ENCODE measurements at regions not wholly inside any gene's neighbourhood (a gene's known extent, or its start where the extent isn't known, plus 50 kb on each side); places are given as distances from the start of the nearest gene placed in this dataset.

DNA sequence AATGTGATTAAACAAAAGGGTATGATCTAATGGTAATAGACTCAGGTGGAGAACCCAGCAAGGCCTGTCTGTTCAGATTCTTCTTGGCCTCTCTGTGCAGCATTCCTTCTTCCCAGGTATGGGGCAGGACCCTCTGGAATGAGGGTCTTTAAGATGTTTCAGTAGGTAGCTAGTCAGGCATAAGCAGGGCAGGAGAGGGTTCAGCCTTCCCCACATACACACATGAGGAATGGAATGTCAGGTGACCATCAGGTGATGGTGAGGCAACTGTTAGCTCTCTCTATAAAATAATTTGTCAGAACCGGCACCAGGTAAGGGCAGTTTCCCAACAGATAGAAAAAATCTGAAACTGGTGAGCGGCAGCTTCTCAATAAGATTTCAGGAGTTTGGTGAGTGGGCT is 222.3 kb upstream of the PHYHIPL start:
- no peak for ATAC-seq
- H3K9me3 Mint-ChIP-seq, result peaks cover 0 to 3% of the 10 kb centered on the region in 2 donors

GRCh38 chr10:58955615-58956014 is 220.8 kb upstream of the PHYHIPL start:
- peaks cover 0 to 3% of the 10 kb centered on the region in 2 donors for H3K9me3 Mint-ChIP-seq
- no peak overlapping the region for H3K27ac Mint-ChIP-seq
- DNase-seq (ENCODE audit: low spot score in 2 of 2), result no peak
- ATAC-seq, result no peak
- H3K36me3 Mint-ChIP-seq, result no peaks in the 10 kb centered on the region

More for the DNA sequence above, 222.3 kb upstream of the PHYHIPL start:
- Mint-ChIP-seq H3K36me3 (no peaks in the 10 kb centered on the region), H3K27ac (no peak overlapping the region)
- DNase-seq (ENCODE audit: low spot score in 2 of 2), result no peak

DNA sequence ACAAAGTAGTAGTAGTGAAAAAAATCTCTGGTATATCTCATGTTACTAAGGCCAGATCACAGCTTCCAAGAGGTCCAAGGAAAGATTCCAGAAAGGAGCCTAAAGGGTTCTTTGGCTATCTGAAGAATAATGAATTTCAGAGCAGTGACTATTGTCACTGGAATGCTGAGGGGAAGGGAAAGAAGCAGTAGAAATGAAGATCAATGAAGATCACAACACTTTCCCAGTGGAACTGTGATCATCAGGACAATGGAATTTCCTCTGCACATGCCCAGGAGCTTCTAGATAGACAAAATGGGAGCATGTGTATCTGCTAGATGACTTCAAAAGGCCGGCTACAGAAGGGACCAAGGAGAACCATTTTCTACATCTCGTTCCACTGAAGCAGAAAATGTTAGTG is 219.5 kb upstream of the PHYHIPL start:
- H3K27ac Mint-ChIP-seq, result no peak overlapping the region
- no peak for ATAC-seq
- no peak for DNase-seq (ENCODE audit: low spot score in 2 of 2)

DNA sequence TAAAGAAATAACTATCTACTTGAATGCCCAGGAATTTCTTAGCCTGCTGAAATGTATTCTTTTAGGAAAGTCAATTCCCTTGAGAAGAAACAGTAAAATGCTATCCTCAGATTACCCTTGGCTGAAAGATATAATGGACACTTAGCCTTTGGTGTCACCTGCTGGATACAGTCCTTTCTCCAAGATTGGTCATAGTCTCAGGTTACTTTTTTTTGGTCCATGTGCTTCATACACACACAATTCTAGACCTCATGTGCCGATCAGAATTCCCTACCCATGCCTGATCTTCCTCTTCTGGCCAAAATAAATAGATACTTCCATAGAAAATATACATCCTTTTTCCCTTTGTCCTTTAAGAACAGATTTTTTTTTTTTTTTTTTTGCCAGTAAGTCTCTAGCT is 218.9 kb upstream of the PHYHIPL start:
- DNase-seq (ENCODE audit: low spot score in 2 of 2), result no peak
- peaks cover 4 to 6% of the 10 kb centered on the region in 2 donors for H3K9me3 Mint-ChIP-seq
- H3K27ac Mint-ChIP-seq, result no peak overlapping the region
- no peak for ATAC-seq
- no peaks in the 10 kb centered on the region for H3K36me3 Mint-ChIP-seq

More for the DNA sequence above, 219.5 kb upstream of the PHYHIPL start:
- Mint-ChIP-seq H3K36me3 (no peaks in the 10 kb centered on the region), H3K9me3 (peaks cover 4 to 6% of the 10 kb centered on the region in 2 donors)

GRCh38 chr10:58963101-58963534 is 213.3 kb upstream of the PHYHIPL start:
- DNase-seq (ENCODE audit: low spot score in 2 of 2), result no peak
- ATAC-seq, result no peak
- Mint-ChIP-seq H3K27ac (no peak overlapping the region), H3K9me3 (peaks cover 4 to 7% of the 10 kb centered on the region in 2 donors), H3K36me3 (no peaks in the 10 kb centered on the region)

- Mint-ChIP-seq H3K27ac (no peak overlapping the region), H3K36me3 (no peaks in the 10 kb centered on the region), H3K9me3 (peaks cover 4 to 7% of the 10 kb centered on the region in 2 donors)
- ATAC-seq (no peak), DNase-seq (ENCODE audit: low spot score in 2 of 2) (no peak)
Measured at GRCh38 chr10:58963723-58964124, 212.7 kb upstream of the PHYHIPL start.

DNA sequence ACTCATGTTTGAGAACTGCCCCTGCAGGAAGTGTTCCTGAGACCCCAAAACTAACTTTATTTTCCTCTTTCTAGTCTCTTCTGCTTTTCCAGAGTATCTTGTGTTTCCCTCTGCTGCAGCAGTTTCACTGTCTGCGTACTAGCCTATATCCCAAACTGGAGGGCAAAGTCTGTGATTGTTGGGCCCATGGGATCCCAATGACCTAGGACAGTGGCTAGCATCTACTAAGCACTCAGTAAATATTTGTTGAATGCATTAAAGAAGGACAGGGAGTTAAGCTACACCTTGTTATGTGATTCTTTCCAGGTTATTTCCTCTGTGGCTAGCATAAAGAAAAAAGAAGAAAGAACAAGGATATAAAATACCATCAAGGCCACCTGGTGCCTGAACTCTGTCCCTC is 210.6 kb upstream of the PHYHIPL start:
- Mint-ChIP-seq H3K36me3 (no peaks in the 10 kb centered on the region), H3K9me3 (peaks cover 2 to 6% of the 10 kb centered on the region in 2 donors), H3K27ac (no peak overlapping the region)
- no peak for ATAC-seq
- no peak for DNase-seq (ENCODE audit: low spot score in 2 of 2)

GRCh38 chr10:58967551-58968388 is 208.7 kb upstream of the PHYHIPL start:
- ATAC-seq, result no peak
- peaks cover 0 to 4% of the 10 kb centered on the region in 2 donors for H3K9me3 Mint-ChIP-seq
- H3K27ac Mint-ChIP-seq, result no peak overlapping the region
- no peak for DNase-seq (ENCODE audit: low spot score in 2 of 2)
- no peaks in the 10 kb centered on the region for H3K36me3 Mint-ChIP-seq

- H3K9me3 Mint-ChIP-seq, result no peaks in the 10 kb centered on the region
- no peak for ATAC-seq
- H3K27ac Mint-ChIP-seq, result no peak overlapping the region
- no peak for DNase-seq (ENCODE audit: low spot score in 2 of 2)
- H3K36me3 Mint-ChIP-seq, result no peaks in the 10 kb centered on the region
Measured at GRCh38 chr10:58968389-58968755, 208.1 kb upstream of the PHYHIPL start.

DNA sequence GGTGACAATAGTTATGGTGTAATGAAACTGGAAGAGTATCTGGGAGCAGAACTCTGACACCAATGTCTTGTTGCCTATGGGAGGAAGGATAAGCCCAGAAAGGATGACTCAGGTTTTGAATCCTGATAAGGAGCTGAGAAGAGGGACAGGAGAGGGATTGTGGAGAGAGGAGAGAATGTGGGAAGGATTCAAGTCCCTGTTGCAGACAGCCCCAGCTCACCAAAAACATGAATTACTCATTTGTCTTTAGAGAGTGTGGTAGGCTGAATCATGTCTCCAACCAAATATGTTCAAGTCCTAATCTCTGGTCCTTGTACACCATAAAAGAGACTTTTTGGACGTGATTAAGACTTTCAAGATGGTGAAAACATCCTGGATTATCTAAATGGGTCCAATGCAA is 206.9 kb upstream of the PHYHIPL start:
- ATAC-seq, result no peak
- no peak for DNase-seq (ENCODE audit: low spot score in 2 of 2)
- Mint-ChIP-seq H3K9me3 (no peaks in the 10 kb centered on the region), H3K27ac (no peak overlapping the region), H3K36me3 (no peaks in the 10 kb centered on the region)

DNA sequence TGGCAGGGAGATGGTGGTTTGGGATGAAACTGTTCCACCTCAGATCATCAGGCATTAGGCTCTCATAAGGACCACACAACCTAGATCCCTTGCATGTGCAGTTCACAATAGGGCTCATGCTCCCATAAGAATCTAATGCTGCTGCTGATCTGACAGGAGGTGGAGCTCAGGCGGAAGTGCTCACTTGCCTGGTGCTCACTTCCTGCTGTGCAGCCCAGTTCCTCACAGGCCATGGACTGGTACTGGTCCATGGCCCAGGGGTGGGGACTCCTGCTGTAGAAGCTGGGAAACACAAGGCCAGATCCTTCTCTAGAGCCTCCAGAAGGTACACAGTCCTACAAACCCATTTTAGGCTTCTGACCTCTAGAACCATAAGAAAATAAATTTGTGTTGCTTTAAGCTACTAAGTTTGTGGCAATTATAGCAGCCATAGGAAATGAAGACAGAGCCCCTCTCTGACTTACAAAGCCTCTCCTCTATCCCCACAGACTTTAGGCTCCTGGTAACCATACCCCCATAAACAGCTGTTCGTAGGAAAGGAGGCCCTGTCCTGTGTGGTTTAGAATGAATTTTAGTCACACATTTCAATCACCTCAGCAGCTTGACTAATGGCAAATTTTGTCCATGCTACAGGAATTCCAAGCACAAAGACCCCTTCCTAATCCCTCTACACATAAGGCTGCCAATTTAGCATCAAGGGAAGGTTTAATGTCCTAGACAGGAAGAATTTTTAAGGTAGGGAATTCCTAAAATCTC is 206.1 kb upstream of the PHYHIPL start:
- H3K27ac Mint-ChIP-seq, result no peak overlapping the region
- no peak for ATAC-seq
- H3K9me3 Mint-ChIP-seq, result no peaks in the 10 kb centered on the region
- no peaks in the 10 kb centered on the region for H3K36me3 Mint-ChIP-seq
- DNase-seq (ENCODE audit: low spot score in 2 of 2), result no peak

- DNase-seq (ENCODE audit: low spot score in 2 of 2) (no peak), ATAC-seq (no peak)
- Mint-ChIP-seq H3K36me3 (no peaks in the 10 kb centered on the region), H3K27ac (no peak overlapping the region), H3K9me3 (no peaks in the 10 kb centered on the region)
Measured at GRCh38 chr10:58971211-58971610, 205.2 kb upstream of the PHYHIPL start.

DNA sequence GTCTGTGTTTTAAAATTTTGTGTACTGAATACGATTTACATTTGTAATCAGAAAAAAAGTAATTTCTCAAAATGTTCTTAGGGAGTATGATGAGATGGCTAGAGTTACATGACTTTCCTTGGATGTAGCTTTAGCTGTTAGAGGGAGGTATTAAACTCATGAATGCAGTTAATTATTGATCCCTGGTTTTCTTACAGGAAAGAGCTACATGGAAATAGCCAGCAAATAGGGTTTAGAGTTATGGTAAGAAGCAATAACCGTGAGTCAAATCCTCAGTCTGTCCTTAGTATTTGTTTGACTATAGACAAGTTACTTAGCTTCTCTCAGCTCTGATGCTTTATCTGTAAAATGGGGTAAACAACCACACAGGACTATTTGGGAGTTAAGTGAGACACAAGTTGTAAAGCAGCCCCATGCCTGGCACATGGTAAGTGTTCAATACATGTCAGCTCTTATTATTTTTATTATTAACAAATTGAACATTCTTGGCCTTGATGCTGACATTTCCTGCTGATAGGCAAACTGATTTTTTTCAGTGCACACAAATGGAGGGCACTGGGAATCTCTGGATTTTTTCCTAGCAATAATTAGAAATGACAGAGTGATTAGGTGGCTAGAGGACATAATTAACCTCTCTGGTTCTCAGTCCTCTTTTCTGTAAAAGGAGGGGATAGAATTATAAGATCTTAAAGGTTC is 204.5 kb upstream of the PHYHIPL start:
- ATAC-seq (no peak), DNase-seq (ENCODE audit: low spot score in 2 of 2) (no peak)
- Mint-ChIP-seq H3K36me3 (no peaks in the 10 kb centered on the region), H3K27ac (no peak overlapping the region), H3K9me3 (peaks cover 0 to 3% of the 10 kb centered on the region in 2 donors)

DNA sequence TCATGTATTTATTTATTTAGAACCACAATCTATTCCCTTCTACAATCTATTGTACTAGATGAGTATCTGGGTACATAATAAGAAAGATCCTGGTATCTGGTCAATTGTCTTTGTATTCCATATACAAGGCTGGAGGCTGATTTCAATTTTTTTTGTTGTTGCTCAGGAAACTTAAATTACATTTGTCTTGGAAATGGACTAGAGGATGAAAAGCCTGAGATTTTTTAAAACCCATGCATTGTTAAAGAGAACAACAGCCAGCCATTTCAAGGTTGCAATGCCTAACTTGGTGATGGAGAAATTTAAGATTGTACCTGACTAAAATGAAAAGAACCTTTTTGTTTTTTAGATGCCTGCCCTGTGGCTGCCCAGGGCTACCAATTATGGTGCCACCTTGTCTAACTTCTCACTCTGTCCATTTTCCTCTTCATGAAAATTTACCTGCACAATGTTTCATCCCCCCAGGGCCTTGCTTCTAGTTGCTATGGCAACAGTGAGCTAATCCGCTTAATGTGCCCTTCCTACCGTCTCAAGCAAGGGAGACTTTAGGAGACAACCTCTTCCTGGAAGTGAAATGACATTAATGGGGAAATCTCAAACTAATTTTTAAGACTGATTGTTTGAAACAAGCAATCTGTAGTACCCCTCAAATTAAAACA is 203.7 kb upstream of the PHYHIPL start:
- Mint-ChIP-seq H3K36me3 (no peaks in the 10 kb centered on the region), H3K9me3 (peaks cover under 1 to 3% of the 10 kb centered on the region in 2 donors), H3K27ac (no peak overlapping the region)
- ATAC-seq, result no peak
- DNase-seq (ENCODE audit: low spot score in 2 of 2), result no peak

GRCh38 chr10:58973235-58973595 is 203.2 kb upstream of the PHYHIPL start:
- H3K9me3 Mint-ChIP-seq, result peaks cover 3 to 5% of the 10 kb centered on the region in 2 donors
- H3K27ac Mint-ChIP-seq, result no peak overlapping the region
- no peak for DNase-seq (ENCODE audit: low spot score in 2 of 2)
- H3K36me3 Mint-ChIP-seq, result no peaks in the 10 kb centered on the region
- no peak for ATAC-seq

DNA sequence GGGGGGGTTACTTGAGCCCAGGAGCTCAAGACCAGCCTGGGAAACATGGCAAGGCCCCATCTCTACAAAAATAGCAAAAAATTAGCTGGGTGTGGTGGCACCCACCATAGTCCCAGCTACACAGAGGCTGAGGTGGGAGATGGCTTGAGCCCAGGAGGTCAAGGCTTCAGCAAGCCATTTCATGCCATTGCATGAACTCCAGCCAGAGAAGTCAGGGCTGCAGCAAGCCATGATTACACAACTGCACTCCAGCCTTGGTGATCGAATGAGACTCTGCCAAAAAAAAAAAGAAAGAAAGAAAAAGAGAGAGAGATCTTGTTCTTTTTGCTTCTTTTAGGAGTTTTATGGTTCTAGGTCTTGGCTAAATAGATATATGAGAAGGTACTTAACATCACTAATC is 200.2 kb upstream of the PHYHIPL start:
- peaks cover 3 to 5% of the 10 kb centered on the region in 2 donors for H3K9me3 Mint-ChIP-seq
- ATAC-seq (no peak), DNase-seq (ENCODE audit: low spot score in 2 of 2) (no peak)
- no peaks in the 10 kb centered on the region for H3K36me3 Mint-ChIP-seq
- no peak overlapping the region for H3K27ac Mint-ChIP-seq

GRCh38 chr10:58979711-58980110 is 196.7 kb upstream of the PHYHIPL start:
- ATAC-seq, result no peak
- DNase-seq (ENCODE audit: low spot score in 2 of 2), result no peak
- H3K27ac Mint-ChIP-seq, result no peak overlapping the region
- peaks cover 3 to 5% of the 10 kb centered on the region in 2 donors for H3K9me3 Mint-ChIP-seq
- H3K36me3 Mint-ChIP-seq, result no peaks in the 10 kb centered on the region

Data from activated naive CD4-positive, alpha-beta T cell treated with anti-CD3 and anti-CD28 coated beads, Interleukin-2, amount 50 U/mL, for 72 hours (primary cell).